HG03432 (cell line): ENCODE measurements at regions not wholly inside any gene's neighbourhood (a gene's known extent, or its start where the extent isn't known, plus 50 kb on each side); places are given as distances from the start of the nearest gene placed in this dataset.
"Not testable (repeated sequence)": the region's sequence is repeated elsewhere in the genome, so short reads cannot be mapped to it uniquely, and the experiment has no call there.

Experiments
- ATAC-seq: cut with Tn5 transposase; IDR thresholded peaks from one replicate; pipeline ENCODE4 v1.9.1; 2021; ENCODE audit warnings: mild to moderate bottlenecking, moderate library complexity; ENCODE audit not compliant: unreplicated experiment

DNA sequence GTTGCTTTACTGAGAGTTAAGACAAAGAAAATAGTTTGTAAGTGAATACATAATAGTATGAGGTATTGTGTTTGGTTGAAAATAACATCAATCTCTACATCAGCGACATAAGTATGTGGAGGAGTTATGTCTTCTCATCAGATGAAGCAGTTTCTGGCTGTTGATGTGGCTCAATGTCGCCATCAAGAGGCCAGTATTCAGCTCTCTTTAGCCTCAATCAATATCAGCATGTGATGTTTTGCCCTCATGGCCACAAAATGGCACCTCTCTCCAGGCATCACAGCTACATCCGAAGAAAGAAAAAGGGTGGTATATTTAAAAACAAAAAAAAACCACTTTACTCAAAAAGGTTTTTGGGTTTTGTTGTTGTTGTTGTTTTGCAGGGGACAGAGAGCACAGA, 302.3 kb upstream of the TMEM132C start:
- ATAC-seq = no peak

DNA sequence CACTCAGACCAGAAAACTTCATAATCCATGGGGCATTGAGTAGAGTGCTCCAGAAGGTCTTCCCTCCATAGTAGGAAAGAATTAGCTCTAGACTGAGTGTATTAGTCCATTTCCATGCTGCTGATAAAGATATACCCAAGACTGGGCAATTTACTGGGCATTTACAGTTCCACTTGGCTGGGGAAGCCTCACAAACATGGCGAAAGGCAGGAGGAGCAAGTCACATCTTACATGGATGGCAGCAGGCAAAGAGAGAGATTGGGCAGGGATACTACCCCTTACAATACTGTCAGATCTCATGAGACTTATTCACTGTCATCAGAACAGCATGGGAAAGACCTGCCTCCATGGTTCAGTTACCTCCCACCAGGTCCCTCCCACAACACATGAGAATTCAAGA, 300.6 kb upstream of the TMEM132C start:
- ATAC-seq = no peak

DNA sequence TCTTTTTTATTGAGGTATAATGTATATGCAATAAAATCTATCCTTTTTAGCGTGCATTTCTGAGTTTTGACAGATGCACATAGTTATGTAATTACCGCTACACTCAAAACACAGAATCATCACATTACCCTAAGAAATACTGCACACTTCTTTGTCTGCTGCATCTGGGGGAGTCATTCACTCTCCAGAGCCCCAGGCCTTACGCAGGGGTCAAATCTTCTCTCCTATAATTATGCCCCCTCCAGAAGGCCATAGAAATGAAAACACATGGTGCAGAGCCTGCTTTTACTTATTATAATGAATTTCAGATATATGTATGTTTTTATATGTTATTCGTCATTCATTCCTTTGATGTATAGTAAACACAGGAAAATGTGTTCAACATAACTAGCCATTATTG, 296.5 kb upstream of the TMEM132C start:
- no peak for ATAC-seq

DNA sequence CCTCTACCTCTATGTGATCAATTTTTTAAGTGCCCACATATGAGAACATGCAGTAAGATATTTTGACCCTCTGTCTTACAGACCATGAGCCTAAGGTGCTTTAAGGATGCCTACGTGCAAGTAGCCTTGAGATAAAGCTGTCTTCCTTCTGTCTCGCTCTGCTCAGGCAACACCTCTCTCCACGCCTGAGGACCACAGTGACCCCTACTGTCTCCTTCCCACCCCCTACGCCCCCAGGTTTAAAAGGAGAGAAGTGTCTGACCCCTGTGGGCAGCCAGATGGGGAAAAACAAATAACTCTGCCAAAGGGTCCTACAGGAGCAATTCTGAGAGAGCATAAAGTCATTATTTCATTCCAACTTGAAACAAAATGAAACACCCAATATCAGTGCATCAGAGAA, 286.4 kb upstream of the TMEM132C start:
- no peak for ATAC-seq

DNA sequence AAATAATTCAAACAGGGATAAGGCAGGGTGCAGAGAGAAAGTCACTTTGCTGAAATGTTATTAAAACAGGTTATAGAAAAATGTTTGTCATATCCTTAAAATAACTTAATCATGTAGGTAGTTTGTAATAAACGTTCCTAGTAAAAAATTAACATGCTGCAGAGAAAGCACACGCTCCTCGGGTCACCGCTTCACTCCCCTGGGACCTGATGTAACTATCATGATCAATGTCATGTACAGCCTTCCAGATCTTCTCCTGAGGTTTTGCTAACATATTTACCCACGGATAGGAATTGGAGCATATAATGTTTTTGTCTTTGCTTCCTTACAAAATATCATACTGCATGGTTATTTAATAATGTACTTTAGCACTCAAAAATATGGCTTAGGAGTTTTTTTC, 285.1 kb upstream of the TMEM132C start:
- ATAC-seq = no peak

DNA sequence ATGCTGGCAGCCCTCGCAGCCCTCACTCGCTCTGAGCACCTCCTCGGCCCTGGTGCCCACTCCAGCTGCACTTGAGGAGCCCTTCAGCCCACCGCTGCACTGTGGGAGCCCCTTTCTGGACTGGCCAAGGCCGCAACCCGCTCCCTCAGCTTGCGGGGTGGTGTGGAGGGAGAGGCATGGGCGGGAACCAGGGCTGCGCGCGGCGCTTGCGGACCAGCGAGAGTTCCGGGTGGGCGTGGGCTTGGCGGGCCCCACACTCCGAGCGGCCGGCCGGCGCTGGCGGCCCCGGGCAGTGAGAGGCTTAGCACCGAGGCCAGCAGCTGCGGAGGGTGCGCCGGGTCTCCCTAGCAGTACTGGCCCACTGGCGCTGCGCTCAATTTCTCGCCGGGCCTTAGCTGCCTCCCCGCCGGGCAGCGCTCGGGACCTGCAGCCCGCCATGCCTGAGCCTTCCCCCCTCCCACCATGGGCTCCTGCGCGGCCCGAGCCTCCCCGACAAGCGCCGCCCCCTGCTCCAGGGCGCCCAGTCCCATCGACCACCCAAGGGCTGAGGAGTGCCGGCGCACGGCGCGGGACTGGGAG, 283.7 kb upstream of the TMEM132C start:
- ATAC-seq = not testable (repeated sequence)

DNA sequence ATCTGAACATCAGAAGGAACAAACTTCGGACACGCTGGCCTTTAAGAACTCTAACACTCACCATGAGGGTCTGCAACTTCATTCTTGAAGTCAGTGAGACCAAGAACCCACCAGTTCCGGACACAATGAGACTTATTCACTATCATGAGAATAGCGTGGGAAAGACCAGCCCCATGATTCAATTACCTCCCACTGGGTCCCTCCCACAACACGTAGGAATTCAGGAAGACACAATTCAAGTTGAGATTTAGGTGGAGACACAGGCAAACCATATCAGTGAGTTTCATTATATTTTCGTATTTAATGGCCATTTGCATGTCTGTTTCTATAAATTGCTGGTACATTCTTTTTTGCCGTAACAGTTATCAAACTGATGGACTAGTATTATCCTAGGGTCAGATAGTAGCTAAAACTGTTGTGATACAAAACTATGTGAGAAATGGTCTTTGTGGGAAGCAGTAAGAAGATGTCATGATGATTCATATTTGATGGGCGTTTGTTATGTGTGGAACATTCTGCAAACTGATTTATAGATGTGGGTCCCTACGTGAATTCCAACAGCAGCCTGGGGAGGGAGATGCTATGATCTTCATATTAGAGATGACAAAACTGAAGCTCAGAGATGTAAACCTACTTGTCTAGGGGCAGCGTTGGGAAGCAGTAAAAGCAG, 282.4 kb upstream of the TMEM132C start:
- no peak for ATAC-seq

DNA sequence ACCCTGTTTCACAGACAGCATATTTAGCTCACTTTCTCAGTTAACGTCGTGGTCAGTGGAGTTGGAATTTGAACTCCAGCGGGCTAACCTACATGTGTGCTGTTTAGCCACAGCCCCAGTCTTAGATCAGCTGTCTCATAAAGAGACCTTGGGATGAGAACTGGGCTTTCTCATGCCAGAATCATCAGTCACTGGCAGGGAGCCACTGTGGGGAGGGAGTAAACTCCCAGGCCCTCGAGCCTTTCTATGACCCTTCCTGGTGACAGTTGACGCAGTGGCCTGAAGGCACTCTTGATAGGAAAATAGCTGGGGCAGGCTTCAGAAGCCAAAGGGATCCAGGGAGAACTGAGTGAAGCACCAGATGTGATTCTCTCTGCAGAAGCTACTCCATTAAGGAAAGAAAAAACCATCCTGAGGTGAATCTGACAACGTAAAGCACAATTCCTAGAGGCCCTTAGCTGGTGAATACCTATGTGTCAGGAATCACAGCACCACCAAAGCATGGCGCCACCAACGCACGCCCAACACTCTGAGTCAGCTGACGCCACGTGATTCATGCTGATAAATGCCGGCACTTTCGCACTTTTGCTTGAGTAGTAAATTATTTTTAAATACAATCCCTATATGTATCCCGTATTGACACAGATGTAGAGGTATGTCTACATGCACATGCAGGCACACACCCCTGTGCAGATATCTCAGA, 279.6 kb upstream of the TMEM132C start:
- no peak for ATAC-seq

DNA sequence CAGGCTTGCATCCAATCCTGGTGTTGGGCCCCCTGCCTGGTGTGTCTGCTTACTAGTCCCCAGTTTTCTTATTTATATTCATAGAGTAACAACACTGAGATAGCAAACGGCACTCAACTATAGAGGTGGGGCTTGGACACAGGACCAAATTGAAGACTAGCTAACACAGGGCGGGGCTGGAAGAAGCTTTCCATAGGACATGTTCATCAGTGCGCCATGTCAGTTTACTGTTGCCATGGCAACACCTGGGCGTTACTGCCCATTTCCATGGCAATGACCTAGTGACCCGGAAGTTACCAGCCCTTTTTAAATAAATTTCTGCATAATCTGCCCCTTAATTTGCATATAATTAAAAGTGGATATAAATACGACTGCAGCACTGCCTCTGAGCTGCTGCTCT, 275.5 kb upstream of the TMEM132C start:
- no peak for ATAC-seq

DNA sequence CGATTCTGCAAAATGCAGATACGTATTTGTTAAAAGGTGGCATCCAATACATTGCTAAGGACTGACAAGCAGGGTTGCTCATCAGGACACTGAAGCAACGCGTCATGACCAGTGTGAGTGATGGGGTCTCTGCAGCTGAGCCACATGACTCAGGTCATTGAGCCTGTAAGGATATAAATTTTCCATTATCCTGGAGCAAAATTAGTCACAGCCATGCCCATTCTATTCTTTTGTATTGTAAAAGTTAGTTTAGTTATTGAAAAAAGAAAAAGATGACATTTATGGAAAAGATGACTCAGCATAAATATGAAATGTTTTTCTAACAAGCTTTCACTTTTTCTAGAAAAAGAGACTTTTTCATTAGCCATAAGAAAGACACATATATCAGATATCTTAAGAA, 268.0 kb upstream of the TMEM132C start:
- ATAC-seq = no peak

DNA sequence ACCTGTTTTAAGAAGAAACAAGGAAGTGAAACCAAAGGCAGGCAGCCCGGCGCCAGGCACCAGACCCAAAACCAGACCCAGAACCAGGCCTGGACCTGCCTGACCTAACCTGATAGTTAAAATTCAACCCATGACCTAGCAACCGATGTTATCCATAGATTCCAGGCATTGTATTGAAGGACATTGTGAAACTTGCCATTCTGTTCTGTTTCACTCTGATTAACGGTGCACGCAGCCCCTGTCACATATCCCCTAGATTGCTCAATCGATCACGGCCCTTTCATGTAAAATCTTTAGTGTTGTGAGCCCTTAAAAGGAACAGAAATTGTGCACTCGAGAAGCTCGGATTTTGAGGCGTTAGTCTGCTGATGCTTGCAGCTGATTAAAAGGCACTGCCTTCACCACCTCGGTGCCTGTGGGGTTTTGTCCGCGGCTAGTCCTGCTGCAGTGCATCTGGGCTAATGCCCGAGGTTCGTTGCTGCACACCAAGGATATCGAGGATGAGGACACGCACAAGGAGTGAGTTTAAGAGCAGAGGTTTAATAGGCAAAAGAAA, 262.5 kb upstream of the TMEM132C start:
- no peak for ATAC-seq

DNA sequence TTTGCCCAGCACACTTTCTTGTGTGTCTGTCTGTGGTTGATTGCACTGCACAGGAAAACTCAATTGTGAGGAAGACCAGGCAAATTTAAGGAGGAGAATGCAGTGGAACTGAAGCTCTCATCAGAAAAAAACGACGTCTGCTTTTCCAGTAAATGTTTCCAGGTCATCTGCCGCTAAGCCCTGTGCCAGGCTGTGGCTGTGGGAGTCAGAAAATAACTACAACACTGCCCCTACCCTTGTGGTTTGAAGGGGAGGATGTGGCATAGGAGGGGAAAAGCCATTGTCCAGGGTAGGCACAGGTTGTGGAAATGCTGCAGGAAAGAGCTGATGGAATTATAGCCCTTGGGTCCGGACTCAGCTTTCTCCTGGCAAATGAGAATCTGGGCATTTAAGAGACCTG, 259.7 kb upstream of the TMEM132C start:
- no peak for ATAC-seq

DNA sequence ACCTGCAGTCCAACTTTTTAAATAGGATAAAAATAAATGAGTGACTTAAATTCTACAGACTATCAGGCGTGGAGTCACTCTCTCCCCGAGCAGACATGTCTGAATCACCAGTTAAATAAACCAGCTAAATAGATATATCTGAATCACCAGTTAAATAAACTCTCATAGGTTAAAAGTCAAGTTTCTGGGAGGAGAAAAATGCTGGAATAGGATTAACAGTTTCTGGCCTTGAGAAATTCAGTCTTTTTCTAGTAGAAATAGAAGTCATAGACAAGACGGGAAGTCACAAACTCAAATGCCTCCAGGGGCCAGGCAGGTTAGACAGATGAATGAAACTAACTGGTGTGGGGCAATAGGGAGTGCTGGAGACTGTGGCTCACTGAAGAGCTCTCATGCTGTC, 258.6 kb upstream of the TMEM132C start:
- ATAC-seq = no peak

DNA sequence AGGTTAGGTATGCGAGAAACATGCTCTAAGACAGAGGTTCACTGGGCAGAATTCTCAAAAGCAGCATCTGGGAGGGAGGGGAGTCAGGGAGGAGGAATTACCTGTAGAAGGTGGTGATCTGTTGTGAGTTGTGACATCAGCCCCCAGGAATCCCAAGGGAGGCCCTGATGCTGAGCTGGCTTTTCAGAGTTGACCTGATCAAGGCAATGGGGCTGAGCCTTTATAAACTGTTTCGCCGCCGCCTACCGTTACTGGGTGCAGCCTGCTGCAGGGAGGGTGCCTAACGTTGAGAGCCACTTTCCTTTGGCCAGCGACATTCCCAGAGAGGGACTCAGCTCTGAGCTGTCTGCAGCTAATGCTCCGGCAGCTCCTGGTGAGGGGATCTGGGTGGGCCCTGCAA, 257.9 kb upstream of the TMEM132C start:
- no peak for ATAC-seq

DNA sequence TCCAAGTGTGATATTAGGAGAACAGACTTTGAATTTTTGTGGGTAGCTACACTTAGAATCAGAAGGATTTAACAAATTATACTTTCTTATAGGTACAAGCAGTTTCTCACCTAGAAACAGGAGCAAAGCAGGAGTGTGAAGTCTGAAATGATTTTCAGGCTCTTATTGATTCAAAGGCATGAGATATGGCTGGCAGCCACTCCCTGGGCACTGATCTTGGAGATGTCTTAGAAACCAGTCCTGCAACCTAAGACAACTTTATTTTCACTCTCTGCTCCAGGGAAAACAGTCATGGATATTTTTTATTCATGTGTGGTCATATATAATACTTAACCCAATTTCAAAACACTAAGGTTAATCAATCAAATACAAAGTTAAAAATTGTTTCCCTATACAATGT, 254.9 kb upstream of the TMEM132C start:
- ATAC-seq = no peak

DNA sequence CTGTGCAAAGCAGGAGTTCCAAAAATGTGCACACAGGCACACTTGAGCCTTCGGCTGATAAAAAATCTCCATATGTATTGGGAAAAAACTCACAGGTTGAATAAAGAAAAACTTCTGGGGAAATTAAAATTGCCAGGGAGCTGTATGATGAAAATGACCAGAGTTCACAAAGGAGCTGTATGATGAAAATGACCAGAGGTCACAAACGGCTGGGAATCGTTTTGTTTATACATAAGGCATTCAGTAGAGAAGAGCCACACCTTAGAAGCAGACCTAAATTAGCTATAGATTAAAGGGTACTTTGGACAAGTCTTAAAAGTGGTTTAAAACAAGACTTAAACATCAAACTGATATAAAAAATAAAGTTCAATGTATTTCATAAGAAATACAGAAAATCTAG, 251.7 kb upstream of the TMEM132C start:
- no peak for ATAC-seq

DNA sequence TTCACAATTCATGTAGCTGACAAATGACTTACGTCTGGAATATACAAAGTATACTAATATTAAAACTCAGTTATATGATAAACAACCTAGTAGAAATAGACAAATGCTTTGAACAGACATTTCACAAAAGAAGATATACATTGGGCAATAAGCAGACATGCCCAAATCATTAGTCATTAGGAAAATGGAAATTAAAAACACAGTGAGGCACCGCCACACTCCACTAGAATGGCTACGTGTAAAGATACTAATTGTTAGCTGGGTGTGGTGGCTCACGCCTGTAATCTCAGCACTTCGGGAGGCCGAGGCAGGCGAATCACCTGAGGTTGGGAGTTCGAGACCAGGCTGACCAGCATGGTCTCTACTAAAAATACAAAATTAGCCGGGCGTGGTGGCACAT, 248.9 kb upstream of the TMEM132C start:
- no peak for ATAC-seq

DNA sequence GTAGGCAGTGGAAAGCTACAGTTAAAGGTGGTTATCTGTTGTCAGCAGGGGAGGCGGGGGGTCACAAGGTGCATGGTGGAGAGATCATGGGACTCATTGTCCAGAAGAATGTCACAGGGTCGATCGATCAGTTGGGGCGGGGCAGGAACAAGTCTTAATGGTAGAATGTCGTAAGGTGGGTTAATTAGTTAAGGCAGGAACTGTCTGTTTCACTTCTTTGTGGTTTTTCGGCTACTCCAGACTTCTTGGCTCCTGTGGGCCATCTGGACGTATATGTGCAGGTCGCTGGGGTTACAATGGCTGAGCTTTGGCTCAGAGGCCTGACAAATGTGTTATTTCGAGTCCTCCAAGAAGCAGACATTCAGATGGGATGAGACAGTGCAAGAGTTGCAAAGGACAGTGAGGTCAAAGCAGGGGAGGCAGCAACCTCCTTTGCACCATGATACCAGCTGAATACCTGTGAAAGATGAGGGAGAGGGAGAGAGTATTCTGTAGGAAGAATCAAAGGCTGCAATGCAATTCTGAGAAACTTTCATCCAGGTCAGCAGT, 246.9 kb upstream of the TMEM132C start:
- ATAC-seq = no peak

DNA sequence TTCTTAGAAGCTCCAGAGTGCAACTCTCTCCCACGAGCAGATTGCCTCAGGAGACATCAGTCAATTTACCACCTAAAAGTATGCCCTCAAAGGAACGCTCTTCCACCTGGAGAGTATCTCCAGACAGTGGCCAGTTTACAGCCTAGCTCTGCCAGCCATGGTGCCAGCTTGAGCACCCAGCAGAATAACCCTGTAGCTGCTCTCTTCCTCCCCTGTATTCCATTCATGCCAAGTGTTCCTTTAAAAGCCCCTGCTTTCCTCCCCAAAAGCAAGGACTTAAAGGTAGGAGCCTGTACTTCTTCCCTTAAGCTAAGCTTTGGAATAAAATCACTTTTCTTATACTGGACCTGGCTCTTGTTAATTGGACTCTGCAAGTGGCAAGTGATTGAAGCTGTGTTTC, 245.4 kb upstream of the TMEM132C start:
- no peak for ATAC-seq

DNA sequence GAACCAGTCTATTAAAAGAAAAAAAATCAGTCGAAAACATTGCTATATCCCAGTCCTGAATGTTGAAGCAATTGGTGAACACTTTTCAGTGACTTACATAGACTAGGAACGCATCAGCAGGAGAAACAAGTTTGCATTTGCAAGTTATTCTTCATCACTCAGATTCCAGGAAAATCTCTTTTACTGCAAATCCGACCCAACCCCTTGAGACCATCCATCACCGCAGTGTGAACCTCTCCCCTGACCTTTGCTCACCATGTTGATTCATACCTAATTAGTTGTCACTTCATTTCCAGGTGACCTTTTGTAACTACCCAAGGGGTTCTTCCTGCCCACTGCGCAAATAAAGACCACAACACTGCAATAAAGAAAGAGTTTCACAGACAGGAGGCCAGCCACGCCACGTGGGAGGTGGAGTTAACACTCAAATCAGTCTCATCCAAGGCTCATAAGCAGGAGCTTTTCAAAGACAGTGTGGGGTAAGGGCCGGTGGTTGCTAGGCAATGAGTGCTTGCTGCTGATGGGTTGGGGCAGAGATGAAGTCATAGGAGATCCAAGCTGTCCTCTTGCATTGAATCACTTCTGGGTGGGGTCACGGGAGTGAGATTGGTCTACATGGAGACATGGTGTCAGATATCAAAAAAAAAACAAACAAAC, 241.3 kb upstream of the TMEM132C start:
- no peak for ATAC-seq
